ENCODE measurements at regions not wholly inside any gene's neighbourhood (a gene's known extent, or its start where the extent isn't known, plus 50 kb on each side); places are given as distances from the start of the nearest gene placed in this dataset.

- Histone ChIP-seq H3K36me3 (ENCODE audit: control insufficient read depth in 1 of 2, insufficient read depth in 2 of 2, low read length in 2 of 2) (no peaks in the 10 kb centered on the region), H3K9me3 (ENCODE audit: control insufficient read depth in 1 of 2, low read length in 2 of 2) (no peaks in the 10 kb centered on the region), H3K27ac (ENCODE audit: low read length) (no peak overlapping the region), H3K4me3 (ENCODE audit: low read depth in 1 of 2, low read length in 2 of 2) (no peak overlapping the region), H3K27me3 (ENCODE audit: low read depth, low read length) (no peaks in the 10 kb centered on the region), H3K4me1 (ENCODE audit: control insufficient read depth in 1 of 2, insufficient read depth in 2 of 2, low read length in 2 of 2) (peaks cover 0 to 4% of the 10 kb centered on the region in 2 donors)
Measured at GRCh38 chr1:38558055-38558454, 301.5 kb downstream of the RRAGC start.

GRCh38 chr1:38555594-38555993 is 304.0 kb downstream of the RRAGC start:
- H3K4me3 ChIP-seq (ENCODE audit: low read depth in 1 of 2, low read length in 2 of 2) = no peak overlapping the region
- no peaks in the 10 kb centered on the region for H3K36me3 ChIP-seq (ENCODE audit: control insufficient read depth in 1 of 2, insufficient read depth in 2 of 2, low read length in 2 of 2)
- no peak overlapping the region for H3K27ac ChIP-seq (ENCODE audit: low read length)
- peaks cover 0 to 4% of the 10 kb centered on the region in 2 donors for H3K4me1 ChIP-seq (ENCODE audit: control insufficient read depth in 1 of 2, insufficient read depth in 2 of 2, low read length in 2 of 2)
- no peaks in the 10 kb centered on the region for H3K27me3 ChIP-seq (ENCODE audit: low read depth, low read length)
- no peaks in the 10 kb centered on the region for H3K9me3 ChIP-seq (ENCODE audit: control insufficient read depth in 1 of 2, low read length in 2 of 2)

- Histone ChIP-seq H3K27me3 (ENCODE audit: low read depth, low read length) (no peaks in the 10 kb centered on the region), H3K9me3 (ENCODE audit: control insufficient read depth in 1 of 2, low read length in 2 of 2) (no peaks in the 10 kb centered on the region), H3K4me1 (ENCODE audit: control insufficient read depth in 1 of 2, insufficient read depth in 2 of 2, low read length in 2 of 2) (peaks cover 0 to 3% of the 10 kb centered on the region in 2 donors), H3K36me3 (ENCODE audit: control insufficient read depth in 1 of 2, insufficient read depth in 2 of 2, low read length in 2 of 2) (no peaks in the 10 kb centered on the region), H3K4me3 (ENCODE audit: low read depth in 1 of 2, low read length in 2 of 2) (no peak overlapping the region), H3K27ac (ENCODE audit: low read length) (no peak overlapping the region)
Measured at GRCh38 chr1:38555130-38555529, 304.4 kb downstream of the RRAGC start.

GRCh38 chr1:38551318-38552307 is 308.0 kb downstream of the RRAGC start:
- no peak overlapping the region for H3K27ac ChIP-seq (ENCODE audit: low read length)
- no peaks in the 10 kb centered on the region for H3K4me1 ChIP-seq (ENCODE audit: control insufficient read depth in 1 of 2, insufficient read depth in 2 of 2, low read length in 2 of 2)
- no peaks in the 10 kb centered on the region for H3K36me3 ChIP-seq (ENCODE audit: control insufficient read depth in 1 of 2, insufficient read depth in 2 of 2, low read length in 2 of 2)
- H3K4me3 ChIP-seq (ENCODE audit: low read depth in 1 of 2, low read length in 2 of 2) = no peak overlapping the region
- H3K9me3 ChIP-seq (ENCODE audit: control insufficient read depth in 1 of 2, low read length in 2 of 2) = no peaks in the 10 kb centered on the region
- H3K27me3 ChIP-seq (ENCODE audit: low read depth, low read length) = no peaks in the 10 kb centered on the region

GRCh38 chr1:38549191-38549590 is 310.4 kb downstream of the RRAGC start:
- H3K27ac ChIP-seq (ENCODE audit: low read length) = no peak overlapping the region
- H3K9me3 ChIP-seq (ENCODE audit: control insufficient read depth in 1 of 2, low read length in 2 of 2) = no peaks in the 10 kb centered on the region
- no peaks in the 10 kb centered on the region for H3K4me1 ChIP-seq (ENCODE audit: control insufficient read depth in 1 of 2, insufficient read depth in 2 of 2, low read length in 2 of 2)
- H3K4me3 ChIP-seq (ENCODE audit: low read depth in 1 of 2, low read length in 2 of 2) = no peak overlapping the region
- no peaks in the 10 kb centered on the region for H3K27me3 ChIP-seq (ENCODE audit: low read depth, low read length)
- H3K36me3 ChIP-seq (ENCODE audit: control insufficient read depth in 1 of 2, insufficient read depth in 2 of 2, low read length in 2 of 2) = no peaks in the 10 kb centered on the region

- no peak overlapping the region for H3K27ac ChIP-seq (ENCODE audit: low read length)
- H3K36me3 ChIP-seq (ENCODE audit: control insufficient read depth in 1 of 2, insufficient read depth in 2 of 2, low read length in 2 of 2) = no peaks in the 10 kb centered on the region
- H3K9me3 ChIP-seq (ENCODE audit: control insufficient read depth in 1 of 2, low read length in 2 of 2) = no peaks in the 10 kb centered on the region
- no peak overlapping the region for H3K4me3 ChIP-seq (ENCODE audit: low read depth in 1 of 2, low read length in 2 of 2)
- no peaks in the 10 kb centered on the region for H3K27me3 ChIP-seq (ENCODE audit: low read depth, low read length)
- no peaks in the 10 kb centered on the region for H3K4me1 ChIP-seq (ENCODE audit: control insufficient read depth in 1 of 2, insufficient read depth in 2 of 2, low read length in 2 of 2)
Measured at GRCh38 chr1:38547321-38547720, 312.3 kb downstream of the RRAGC start.

- Histone ChIP-seq H3K27me3 (ENCODE audit: low read depth, low read length) (no peaks in the 10 kb centered on the region), H3K4me1 (ENCODE audit: control insufficient read depth in 1 of 2, insufficient read depth in 2 of 2, low read length in 2 of 2) (no peaks in the 10 kb centered on the region), H3K27ac (ENCODE audit: low read length) (no peak overlapping the region), H3K9me3 (ENCODE audit: control insufficient read depth in 1 of 2, low read length in 2 of 2) (no peaks in the 10 kb centered on the region), H3K36me3 (ENCODE audit: control insufficient read depth in 1 of 2, insufficient read depth in 2 of 2, low read length in 2 of 2) (no peaks in the 10 kb centered on the region), H3K4me3 (ENCODE audit: low read depth in 1 of 2, low read length in 2 of 2) (no peak overlapping the region)
Measured at GRCh38 chr1:38546636-38547035, 312.9 kb downstream of the RRAGC start.

- no peaks in the 10 kb centered on the region for H3K27me3 ChIP-seq (ENCODE audit: low read depth, low read length)
- no peak overlapping the region for H3K4me3 ChIP-seq (ENCODE audit: low read depth in 1 of 2, low read length in 2 of 2)
- no peaks in the 10 kb centered on the region for H3K9me3 ChIP-seq (ENCODE audit: control insufficient read depth in 1 of 2, low read length in 2 of 2)
- no peak overlapping the region for H3K27ac ChIP-seq (ENCODE audit: low read length)
- no peaks in the 10 kb centered on the region for H3K36me3 ChIP-seq (ENCODE audit: control insufficient read depth in 1 of 2, insufficient read depth in 2 of 2, low read length in 2 of 2)
- H3K4me1 ChIP-seq (ENCODE audit: control insufficient read depth in 1 of 2, insufficient read depth in 2 of 2, low read length in 2 of 2) = no peaks in the 10 kb centered on the region
Measured at GRCh38 chr1:38541223-38541622, 318.3 kb downstream of the RRAGC start.

GRCh38 chr1:38539931-38540330 is 319.6 kb downstream of the RRAGC start:
- Histone ChIP-seq H3K4me3 (ENCODE audit: low read depth in 1 of 2, low read length in 2 of 2) (no peak overlapping the region), H3K27me3 (ENCODE audit: low read depth, low read length) (no peaks in the 10 kb centered on the region)

GRCh38 chr1:38538834-38539233 is 320.7 kb downstream of the RRAGC start:
- Histone ChIP-seq H3K27me3 (ENCODE audit: low read depth, low read length) (no peaks in the 10 kb centered on the region), H3K36me3 (ENCODE audit: control insufficient read depth in 1 of 2, insufficient read depth in 2 of 2, low read length in 2 of 2) (no peaks in the 10 kb centered on the region), H3K4me3 (ENCODE audit: low read depth in 1 of 2, low read length in 2 of 2) (no peak overlapping the region), H3K4me1 (ENCODE audit: control insufficient read depth in 1 of 2, insufficient read depth in 2 of 2, low read length in 2 of 2) (no peaks in the 10 kb centered on the region), H3K9me3 (ENCODE audit: control insufficient read depth in 1 of 2, low read length in 2 of 2) (no peaks in the 10 kb centered on the region), H3K27ac (ENCODE audit: low read length) (no peak overlapping the region)

More at GRCh38 chr1:38539931-38540330, 319.6 kb downstream of the RRAGC start:
- Histone ChIP-seq H3K27ac (ENCODE audit: low read length) (no peak overlapping the region), H3K9me3 (ENCODE audit: control insufficient read depth in 1 of 2, low read length in 2 of 2) (no peaks in the 10 kb centered on the region), H3K36me3 (ENCODE audit: control insufficient read depth in 1 of 2, insufficient read depth in 2 of 2, low read length in 2 of 2) (no peaks in the 10 kb centered on the region), H3K4me1 (ENCODE audit: control insufficient read depth in 1 of 2, insufficient read depth in 2 of 2, low read length in 2 of 2) (no peaks in the 10 kb centered on the region)

GRCh38 chr1:38536089-38536488 is 323.5 kb downstream of the RRAGC start:
- Histone ChIP-seq H3K27ac (ENCODE audit: low read length) (no peak overlapping the region), H3K36me3 (ENCODE audit: control insufficient read depth in 1 of 2, insufficient read depth in 2 of 2, low read length in 2 of 2) (no peaks in the 10 kb centered on the region), H3K27me3 (ENCODE audit: low read depth, low read length) (no peaks in the 10 kb centered on the region), H3K9me3 (ENCODE audit: control insufficient read depth in 1 of 2, low read length in 2 of 2) (no peaks in the 10 kb centered on the region), H3K4me3 (ENCODE audit: low read depth in 1 of 2, low read length in 2 of 2) (no peak overlapping the region), H3K4me1 (ENCODE audit: control insufficient read depth in 1 of 2, insufficient read depth in 2 of 2, low read length in 2 of 2) (no peaks in the 10 kb centered on the region)

GRCh38 chr1:38534473-38534823 is 325.1 kb downstream of the RRAGC start:
- Histone ChIP-seq H3K27ac (ENCODE audit: low read length) (no peak overlapping the region), H3K27me3 (ENCODE audit: low read depth, low read length) (no peaks in the 10 kb centered on the region), H3K36me3 (ENCODE audit: control insufficient read depth in 1 of 2, insufficient read depth in 2 of 2, low read length in 2 of 2) (no peaks in the 10 kb centered on the region), H3K4me3 (ENCODE audit: low read depth in 1 of 2, low read length in 2 of 2) (no peak overlapping the region), H3K9me3 (ENCODE audit: control insufficient read depth in 1 of 2, low read length in 2 of 2) (no peaks in the 10 kb centered on the region), H3K4me1 (ENCODE audit: control insufficient read depth in 1 of 2, insufficient read depth in 2 of 2, low read length in 2 of 2) (no peaks in the 10 kb centered on the region)
